GM19463 (cell line): ENCODE measurements at regions not wholly inside any gene's neighbourhood (a gene's known extent, or its start where the extent isn't known, plus 50 kb on each side); places are given as distances from the start of the nearest gene placed in this dataset.
"Not testable (repeated sequence)": the region's sequence is repeated elsewhere in the genome, so short reads cannot be mapped to it uniquely, and the experiment has no call there.

Source experiments
- ATAC-seq: cut with Tn5 transposase; IDR thresholded peaks from one replicate; pipeline ENCODE4 v1.9.1; 2021; ENCODE audit warnings: mild to moderate bottlenecking, moderate library complexity; ENCODE audit not compliant: unreplicated experiment

DNA sequence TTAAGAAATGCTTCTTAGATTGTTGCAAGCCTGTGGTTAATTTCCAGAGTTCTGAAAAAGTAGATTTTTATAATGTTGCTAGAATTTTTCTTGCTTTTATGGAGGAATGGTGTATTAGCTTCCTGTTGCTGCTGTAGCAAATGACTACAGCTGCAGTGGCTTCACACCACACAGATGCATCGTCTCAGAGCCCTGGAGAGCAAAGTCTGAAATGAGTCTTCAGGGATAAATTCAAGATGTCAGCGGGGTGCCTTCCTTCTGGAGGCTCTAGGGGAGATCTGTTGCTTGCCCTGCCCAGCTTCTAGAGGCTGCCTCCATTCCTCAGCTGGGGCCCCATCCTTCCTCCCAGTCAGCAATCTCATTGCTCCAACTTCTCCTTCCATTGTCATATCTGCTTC, 187.8 kb downstream of the ZNF516 start:
- no peak for ATAC-seq

DNA sequence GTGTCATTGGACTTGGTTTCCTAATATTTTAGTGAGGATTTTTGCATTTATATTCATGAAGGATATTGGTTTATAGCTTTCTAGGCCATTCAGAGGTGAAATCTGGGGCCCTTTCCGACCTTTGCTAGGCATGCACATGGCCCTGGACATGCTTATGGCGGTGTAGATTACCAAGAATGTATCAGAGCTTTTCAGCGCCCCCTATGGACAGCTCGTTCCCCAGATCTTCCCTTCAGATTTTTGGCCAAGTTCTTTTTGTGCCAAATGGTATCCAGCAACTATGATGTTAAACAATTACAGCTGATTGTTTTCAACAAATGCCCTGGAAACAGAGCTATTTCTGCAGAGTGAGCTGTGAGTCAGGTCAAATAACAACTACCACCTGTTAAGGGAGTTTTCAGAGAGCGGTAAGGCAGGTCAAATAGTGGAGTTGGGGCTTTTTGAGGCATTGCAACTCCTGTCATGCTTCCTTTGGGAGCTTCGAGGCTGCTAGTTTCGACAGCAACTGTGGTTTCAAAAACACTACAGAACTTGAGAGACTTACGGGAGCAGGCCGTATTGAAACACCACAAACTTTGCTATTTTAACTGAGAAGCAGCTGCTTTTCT, 188.3 kb downstream of the ZNF516 start:
- ATAC-seq, result no peak

DNA sequence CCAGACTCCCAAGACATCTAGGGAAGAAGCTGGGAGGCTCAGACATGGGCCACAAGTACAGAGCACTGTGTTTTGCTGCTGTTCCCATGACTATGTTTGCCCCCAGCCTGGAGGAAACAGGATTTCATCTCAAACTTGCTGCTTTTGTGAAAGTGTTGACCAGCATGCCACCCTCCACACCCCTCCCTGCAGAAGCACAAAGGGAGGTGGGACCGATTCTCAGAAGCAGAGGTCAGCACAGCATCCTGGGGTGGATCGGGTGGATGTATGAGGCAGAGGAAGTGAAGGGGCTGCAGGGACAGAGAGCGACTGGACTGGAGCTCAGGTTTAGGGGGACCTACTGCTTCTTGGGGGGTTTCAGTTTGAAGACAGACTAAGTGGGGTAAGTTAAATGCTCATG, 209.2 kb downstream of the ZNF516 start:
- ATAC-seq, result no peak

DNA sequence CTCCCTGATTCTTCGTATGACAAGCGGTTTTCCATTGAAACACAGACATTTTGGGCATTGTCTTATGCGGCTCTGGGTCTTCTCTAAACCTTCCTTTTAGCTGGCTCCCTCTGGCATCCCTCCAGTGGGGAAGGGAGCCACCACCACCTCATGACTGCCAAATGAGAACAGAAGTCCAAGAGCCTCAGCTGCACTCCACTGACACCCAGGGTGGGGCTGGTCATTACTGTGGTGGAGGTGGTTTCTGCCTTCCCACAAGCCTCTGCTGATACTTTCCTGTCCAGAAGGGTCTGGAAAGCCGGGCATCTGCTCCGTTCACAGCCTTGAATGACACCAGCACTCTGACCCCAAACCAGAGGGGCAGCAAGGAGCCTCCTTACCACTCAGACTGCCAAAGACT, 213.5 kb downstream of the ZNF516 start:
- ATAC-seq, result no peak

DNA sequence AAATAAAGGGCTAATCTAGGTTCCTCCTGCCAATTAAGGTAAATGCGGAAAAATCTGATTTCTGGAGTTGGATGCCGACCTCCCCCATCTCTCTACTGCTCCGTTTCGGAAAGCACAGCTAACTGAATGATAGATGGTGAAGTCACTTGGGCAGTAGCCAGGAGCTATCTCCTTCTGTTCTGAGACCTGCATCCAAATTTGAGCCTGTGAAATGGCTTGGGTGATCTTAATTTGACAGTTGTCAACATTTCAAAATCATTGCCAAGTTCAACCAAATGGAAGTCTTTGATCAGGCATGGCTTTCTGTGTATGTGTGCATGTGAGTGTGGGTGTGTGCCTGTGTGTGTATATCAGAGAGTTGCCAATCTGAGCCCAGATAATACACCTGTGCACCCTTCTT, 217.2 kb downstream of the ZNF516 start:
- no peak for ATAC-seq

DNA sequence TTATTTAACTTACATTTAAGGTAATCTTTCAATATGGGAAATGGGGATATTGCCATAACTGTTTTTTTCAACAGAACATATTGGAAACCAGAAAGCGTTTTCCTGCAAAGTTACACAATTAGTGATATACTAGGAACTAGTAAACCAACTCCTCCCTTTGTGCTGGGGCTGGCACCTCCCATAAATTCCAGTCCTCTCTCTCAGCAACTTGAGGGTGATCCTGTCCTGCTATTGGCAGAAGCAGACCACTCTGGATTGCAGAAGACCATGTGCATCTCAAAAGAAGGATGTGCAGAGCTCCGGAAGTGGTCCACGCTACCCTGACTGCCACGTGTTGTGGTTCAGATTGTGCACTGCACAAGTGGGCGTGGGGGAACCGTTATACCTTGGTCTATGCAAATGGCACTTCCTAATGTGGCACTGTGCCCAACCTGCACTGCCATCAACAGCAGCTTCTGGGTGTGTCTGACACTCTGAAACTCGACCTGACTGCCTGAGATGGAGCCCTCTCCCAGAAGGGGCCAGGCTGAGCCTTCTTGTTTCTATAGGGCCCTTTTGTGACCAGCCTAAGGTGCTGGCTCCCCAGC, 219.2 kb downstream of the ZNF516 start:
- ATAC-seq, result no peak

DNA sequence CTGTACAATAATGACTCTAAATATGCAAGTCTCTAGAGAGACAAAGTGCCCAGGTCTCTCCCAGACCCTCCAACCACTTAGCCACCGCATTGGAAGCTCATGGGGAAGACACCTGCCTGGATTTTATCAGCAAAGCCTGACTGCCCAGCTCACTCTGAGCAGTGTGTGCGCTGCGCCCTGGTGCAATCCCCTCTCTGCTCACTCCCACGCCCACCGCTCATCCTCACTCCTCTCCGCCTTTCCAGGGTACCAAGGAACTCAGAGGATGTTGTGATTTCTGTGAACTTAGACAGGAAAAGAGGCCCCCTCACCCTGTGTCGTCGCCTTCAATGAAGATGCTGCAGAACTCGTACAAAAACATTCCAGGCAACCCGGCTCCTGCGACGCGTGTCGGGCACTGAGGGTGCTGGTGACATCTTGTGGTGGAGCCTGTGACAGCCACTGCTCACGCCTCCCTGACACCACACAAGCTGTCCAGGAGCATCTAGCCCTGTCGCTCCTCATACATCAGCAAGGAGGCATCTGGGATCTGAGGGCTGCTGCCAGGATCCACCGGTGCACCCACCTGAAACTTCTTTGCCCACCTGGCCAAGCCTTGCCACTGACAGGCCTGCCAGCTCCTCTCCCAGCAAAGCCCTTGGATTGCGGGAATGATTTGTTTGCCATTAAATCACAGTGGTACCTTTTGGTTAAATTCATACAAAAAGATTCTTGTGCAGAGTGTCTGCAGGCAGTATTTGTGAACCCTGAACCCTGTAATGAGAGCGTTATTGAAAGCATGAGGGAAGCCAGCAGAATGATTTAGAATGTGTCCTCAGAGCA, 220.4 kb downstream of the ZNF516 start:
- no peak for ATAC-seq

DNA sequence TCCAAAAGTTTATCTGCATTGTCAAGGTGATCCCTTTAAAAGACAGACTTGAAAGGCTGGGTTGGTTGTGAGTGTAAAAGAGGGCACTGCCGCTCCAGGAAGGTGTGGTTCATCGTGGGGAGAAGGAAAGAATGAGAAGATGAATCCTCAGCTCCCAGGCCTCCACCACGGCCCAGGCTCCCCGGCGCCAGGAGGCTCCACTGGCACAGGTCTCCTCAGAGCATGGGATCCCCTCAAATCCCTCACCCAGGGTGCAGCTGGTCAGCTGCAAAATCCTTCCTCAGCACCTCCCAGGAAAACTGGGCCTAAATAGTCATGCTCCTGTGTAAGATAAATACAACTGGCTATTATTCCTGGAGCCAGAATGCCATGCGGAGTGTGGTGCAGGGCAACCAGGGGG, 221.1 kb downstream of the ZNF516 start:
- ATAC-seq, result no peak

DNA sequence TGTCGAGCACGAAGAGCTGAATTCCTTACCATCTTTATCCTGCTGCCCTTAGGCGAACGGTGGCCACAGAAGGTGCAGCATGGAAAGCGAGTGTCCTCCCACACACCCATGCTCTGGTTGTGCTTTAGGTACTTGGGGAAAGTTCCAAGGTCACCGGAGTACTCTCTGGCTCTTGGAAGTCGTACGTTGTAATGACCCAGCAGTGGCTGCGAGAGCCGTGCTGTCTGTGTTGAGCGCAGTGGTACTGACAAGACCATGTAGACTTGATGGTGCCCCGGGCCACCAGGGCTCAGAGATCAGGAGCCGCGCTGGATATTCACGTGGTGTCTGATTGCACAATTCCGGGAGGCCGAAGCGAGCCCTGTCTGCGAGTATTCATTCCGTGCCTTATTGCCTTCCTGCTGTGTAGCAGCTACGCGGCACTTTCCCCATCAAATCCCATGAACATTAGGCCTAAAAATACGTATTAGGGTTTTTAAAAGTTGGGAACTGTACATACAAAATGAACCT, 222.0 kb downstream of the ZNF516 start:
- ATAC-seq, result no peak

DNA sequence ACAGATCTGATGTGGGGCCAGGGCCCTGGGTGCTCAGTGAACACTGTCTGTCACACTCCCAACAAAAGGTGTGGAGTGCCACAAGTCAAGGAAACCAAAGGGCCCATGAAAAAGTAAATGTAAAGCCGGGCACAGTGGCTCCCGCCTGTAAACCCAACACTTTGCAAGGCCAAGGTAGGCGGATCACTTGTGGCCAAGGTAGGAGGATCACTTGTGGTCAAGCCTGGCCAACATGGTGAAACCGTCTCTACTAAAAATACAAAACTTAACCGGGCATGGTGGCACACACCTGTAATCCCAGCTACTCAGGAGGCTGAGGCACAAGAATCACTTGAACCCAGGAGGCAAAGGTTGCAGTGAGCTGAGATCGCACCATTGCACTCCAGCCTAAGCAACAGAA, 227.6 kb downstream of the ZNF516 start:
- ATAC-seq, result not testable (repeated sequence)

DNA sequence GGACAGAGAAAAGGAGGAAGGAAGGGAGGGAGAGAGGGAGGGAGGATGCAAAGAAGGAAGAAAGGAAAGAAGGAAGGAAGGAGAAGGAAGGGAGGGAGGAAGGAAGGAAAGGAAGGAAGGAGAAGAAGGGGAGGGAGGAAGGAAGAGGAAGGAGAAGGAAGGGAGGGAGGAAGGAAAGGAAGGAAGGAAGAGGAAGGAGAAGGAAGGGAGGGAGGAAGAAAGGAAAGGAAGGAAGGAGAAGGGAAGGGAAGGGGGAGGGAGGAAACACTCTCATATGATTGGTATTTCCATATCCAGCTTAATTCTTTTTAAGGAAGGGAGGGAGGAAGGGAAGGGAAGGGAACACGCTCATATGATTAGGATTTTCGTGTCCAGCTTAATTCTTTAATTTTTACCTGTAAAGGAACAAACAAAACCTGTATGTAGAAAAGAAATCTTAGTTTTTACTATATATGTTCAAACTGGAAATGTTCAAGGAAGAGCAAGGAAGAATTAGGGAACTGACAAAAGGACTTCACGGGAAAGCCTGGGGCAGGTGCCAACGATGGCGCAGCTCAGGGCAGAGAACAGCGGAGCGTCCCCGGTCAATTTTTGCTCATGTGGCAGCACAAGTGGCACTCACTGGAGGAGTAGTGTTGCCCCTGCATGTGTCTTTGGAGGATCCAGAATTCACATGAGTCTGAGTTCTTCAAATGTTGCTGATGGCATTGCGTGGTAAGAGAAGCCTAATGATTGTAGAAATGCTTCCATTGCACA, 228.6 kb downstream of the ZNF516 start:
- ATAC-seq, result no peak

DNA sequence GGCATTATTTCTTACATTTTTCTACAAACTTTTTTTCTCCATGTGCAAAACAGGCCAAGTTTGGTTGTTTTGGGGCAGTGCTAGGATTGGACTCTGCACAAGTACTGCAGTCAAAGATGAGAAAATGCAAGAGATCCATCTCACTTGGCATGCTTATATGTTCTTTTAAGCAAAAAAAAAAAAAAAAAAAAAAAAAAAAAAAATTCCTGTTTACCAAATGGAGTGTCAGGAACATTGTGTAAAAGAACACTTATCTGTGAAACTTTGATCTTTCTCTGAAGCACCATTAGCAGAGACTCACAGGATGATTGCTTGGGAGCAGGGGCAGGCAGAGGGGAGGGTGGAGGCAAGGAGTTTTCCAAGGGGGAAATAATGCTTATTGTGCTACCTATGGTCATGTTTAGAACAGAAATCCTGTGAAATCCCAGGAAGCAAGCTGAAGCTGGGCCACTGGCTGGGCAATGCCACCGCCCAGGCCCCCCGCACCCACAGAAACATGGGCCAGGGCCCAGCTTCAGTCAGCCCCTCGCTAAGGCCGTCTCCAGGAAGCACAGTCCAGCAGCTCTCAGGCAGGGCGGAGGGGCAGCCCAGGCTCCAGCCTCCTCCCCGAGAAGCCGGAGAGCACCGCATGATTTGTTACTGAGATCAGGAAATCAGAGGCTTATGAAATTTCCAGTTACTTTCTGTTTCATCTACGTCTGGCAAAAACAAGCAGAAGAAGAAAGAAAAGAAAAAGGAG, 229.4 kb downstream of the ZNF516 start:
- ATAC-seq, result no peak

DNA sequence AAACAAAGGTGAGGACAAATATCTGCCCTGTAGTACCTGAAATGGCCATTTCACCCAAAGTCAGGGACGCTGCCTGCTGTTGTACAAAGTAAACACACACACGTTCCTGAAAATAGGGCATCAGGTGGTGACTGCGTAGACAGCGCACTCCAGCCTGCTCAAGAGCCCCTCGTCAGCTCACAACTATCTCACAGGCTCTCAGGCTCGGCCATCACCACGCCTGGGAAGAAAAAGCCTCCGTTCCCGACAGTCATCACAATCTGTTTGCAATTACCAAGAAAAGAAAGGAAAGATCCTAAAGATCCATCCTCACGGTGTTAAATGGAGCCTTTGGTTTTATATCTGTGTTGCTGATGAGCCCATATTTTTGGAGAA, 230.2 kb downstream of the ZNF516 start:
- ATAC-seq, result no peak

DNA sequence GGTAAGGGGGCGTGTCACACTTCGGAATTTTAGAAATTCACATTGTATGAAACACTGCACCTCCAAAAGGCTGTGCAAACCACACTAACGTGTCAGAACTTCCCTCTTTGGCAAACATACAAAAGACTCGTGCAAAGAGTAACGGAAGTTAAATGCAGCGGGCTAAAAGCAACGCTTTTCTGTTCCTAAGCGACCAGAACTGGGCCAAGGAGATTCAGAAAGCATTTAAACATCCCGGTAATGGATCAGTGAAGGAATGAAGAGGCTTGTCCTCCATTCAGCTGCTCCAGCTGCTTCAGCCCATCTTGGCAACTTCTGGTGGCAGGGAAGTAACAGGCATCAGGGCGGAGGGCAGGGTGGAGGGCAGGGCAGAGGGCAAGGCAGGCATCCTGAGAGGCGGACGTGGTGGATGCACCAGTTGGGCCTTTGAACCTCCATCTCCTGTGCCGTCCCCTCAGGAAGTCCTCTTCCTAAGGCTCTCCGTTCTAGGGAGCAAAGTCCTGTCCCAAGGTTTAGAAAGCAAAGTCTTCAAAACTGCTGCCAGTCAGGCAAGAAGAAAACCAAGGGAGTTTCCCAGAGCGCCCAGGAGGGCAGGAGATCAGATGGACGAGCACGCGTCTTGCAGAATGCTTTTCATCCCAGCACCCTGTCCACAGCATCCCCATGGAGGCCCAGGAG, 230.7 kb downstream of the ZNF516 start:
- no peak for ATAC-seq

DNA sequence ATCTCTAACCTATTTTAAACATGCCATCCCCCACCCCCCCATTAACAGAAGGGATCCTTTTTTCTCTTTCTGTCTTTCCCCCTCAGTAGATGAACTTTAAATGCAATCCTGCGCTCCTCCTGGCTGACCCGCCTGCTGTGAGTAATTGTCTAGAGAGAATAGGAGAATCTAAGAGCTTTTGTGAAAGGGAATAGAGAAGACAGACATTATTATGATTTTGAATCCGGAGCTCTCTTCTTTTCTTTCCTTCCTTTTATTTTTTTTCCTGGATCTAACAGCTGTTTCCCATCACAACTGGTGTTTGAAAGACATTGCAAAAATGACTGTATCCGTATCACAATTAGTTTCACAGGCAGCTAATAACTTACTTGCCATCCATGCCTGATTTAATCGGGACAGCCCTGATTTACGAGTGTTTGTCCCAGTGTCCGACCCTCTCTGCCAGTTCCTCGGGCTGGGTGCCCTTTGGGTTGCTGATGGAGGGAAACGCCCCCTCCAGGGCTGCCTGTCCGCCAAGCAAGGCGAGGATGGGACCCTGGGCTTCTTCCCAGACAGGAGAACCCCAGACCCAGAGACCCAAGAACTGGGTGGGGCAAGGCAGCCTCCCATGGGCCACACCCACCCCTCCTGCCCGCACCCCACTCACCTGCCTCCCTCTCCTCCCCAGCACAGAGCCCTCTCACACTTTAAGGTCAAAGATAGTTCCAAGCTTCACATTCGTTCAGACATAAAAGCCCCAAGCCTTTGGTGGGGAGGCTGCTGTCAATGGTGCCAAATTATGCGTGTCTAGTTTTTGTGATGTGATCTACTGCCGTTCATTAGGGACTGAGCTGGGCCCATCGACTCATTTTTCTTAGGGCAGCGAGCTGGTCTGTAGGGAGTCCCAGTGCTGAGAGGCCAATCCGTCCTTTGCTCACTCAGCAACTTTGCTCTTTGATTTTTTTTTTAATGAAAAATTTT, 231.7 kb downstream of the ZNF516 start:
- no peak for ATAC-seq

DNA sequence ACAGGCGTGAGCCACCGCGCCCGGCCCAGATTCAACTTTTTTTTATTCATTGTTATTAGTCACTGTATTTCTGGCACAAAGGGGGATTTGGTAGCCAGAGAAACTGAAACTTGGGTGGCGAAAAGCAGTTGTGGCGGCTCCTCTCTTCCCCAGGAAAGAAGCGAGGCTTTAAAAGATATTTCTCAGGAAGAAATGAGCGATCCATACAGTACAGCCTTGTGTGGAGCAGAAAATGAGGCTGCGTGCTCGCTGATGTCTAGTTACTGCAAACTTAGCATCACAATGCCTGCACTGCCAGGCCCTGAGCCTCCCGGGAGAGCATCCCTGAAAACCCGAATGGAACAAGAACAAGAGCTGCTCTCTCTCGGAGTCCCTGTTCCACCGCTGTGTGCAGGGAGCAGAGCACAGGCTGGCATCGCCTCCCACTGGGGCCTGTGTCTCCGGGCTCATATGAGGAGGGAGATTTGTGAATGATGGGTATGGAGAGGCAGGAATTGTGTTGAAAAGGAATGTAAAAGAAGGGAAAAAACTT, 234.0 kb downstream of the ZNF516 start:
- ATAC-seq, result no peak

DNA sequence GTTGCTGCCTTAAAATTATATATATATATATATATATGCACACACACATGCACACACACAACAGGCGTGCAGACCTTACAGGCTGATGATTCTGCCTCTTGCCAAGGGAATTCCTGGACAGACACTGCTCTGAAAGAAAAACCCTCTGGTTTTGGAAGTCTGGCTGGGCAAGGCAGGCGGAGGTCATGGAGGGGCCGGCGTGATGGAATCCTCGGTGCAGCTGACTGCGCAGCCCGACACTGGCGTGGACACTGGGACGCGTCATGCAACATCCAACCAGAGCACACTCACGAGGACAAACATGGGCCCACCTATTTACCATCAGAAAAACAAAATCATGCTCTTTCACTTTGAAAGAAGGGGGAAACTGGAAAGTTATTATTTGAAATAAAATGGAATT, 235.3 kb downstream of the ZNF516 start:
- ATAC-seq, result no peak

DNA sequence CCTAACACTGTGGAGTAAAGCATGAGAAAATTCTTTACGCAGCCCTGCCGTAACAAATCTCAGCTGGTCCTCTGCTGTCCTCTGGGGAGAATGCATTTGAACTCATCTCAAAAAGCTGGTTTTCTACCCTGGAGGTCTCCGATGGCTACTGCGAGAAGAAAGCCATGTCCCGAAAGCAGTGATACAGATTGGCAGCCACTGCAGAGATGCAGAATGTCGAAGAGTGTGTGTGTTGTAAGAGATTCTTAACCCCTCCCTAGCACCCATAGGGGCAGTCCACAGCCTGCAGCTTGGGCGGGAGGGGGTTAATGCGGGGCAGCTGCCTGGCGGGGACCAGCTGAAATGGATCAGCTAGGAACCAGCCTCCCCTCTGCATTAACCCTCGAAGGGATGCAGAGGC, 235.9 kb downstream of the ZNF516 start:
- ATAC-seq, result no peak

DNA sequence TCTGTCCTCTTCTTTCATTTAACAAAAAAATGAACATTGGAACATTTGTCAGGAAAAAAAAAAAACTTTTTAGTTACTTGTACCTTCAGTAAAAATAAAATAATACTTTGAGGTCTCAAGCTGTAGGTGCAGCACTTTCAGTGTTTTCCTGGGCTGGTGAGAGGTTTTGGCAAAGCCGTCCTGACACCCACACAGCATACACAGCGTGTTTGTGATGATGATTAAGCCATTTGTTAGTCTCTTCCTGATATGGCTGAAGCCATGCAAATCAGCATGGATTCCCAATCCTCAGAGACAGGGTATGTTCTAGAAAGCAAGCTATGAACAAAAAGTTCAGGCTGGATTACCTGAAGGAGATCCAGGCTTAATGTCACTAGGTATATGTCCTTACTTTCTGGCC, 236.8 kb downstream of the ZNF516 start:
- ATAC-seq, result no peak
